A549 (cell line): ENCODE measurements at regions not wholly inside any gene's neighbourhood (a gene's known extent, or its start where the extent isn't known, plus 50 kb on each side); places are given as distances from the start of the nearest gene placed in this dataset.

Experiments used
- ATAC-seq, 2 experiments: fragments of 200-7000 bp in 1 of 2; fragments of >200 bp in 1 of 2; cut with Nextera tagmentation in 1 of 2; cut with Tn5 transposase in 1 of 2; 3 replicates each; pipeline versions ENCODE4 v1.8.0 to v1.9.1; 2018 to 2020; ENCODE audit warnings: mild to moderate bottlenecking in 1 of 2, moderate library complexity in 1 of 2
- CTCF ChIA-PET: fragments of 300-600 bp; sonication (Branson Sonifier 250); formaldehyde crosslinking; extraction: SDS; loops from one replicate; lab custom pipeline; 2021; ENCODE audit warnings: antibody characterized with exemption, inconsistent platforms; lab: Yijun Ruan, JAX
- POLR2A ChIA-PET: fragments of 350-600 bp; formaldehyde crosslinking; extraction: SDS; loops from one replicate; lab custom pipeline; 2021; ENCODE audit warnings: antibody characterized with exemption, inconsistent platforms; lab: Yijun Ruan, JAX
- DNase-seq, 2 experiments: peaks; one replicate each; pipeline versions ENCODE4 v3.0.0 to v3.0.0-alpha.2; 2011 to 2016; ENCODE audit warnings: low read depth in 1 of 2, low spot score in 1 of 2
- FAIRE-seq: peaks from 2 replicates; lab custom pipeline; 2011; peaks lifted over from hg19 to GRCh38; lab: Jason Lieb, UNC
- H3K27ac ChIP-seq, 2 experiments: fragments of >200 bp; sonication (Bioruptor Twin); formaldehyde crosslinking; 3 replicates each; pipeline ENCODE4 v1.5.1; 2016 to 2017
- H3K4me1 ChIP-seq: fragments of >200 bp; sonication (Bioruptor Twin); formaldehyde crosslinking; 3 replicates; pipeline ENCODE4 v1.6.1; 2016
- H3K4me2 ChIP-seq: fragments of >200 bp; sonication (Bioruptor Twin); formaldehyde crosslinking; 3 replicates; pipeline ENCODE4 v1.6.1; 2016
- H3K4me3 ChIP-seq: fragments of >200 bp; sonication (Bioruptor Twin); formaldehyde crosslinking; 3 replicates; pipeline ENCODE4 v1.5.1; 2016
- H3K9me3 ChIP-seq: fragments of >200 bp; sonication (Bioruptor Twin); formaldehyde crosslinking; 3 replicates; pipeline ENCODE4 v1.6.1; 2016
- BHLHE40 ChIP-seq: IDR thresholded peaks from 2 replicates; pipeline ENCODE4 v1.6.1; 2012; ENCODE audit warnings: low read depth, low read length, inconsistent platforms
- CBX8 ChIP-seq: fragments of 200-600 bp; sonication (generic); IDR thresholded peaks from 2 replicates; pipeline ENCODE4 v1.6.1; 2016
- CHD2 ChIP-seq: fragments of 150-350 bp; IDR thresholded peaks from 2 replicates; pipeline ENCODE4 v1.6.1; 2014; ENCODE audit warnings: low read length; ENCODE audit not compliant: partially characterized antibody
- CHD4 ChIP-seq: fragments of 200-600 bp; sonication (generic); IDR thresholded peaks from 2 replicates; pipeline ENCODE4 v1.6.1; 2016; ENCODE audit warnings: antibody characterized with exemption, mild to moderate bottlenecking, borderline replicate concordance
- FOSB ChIP-seq: fragments of 250-450 bp; sonication (Bioruptor Pico); IDR thresholded peaks from 2 replicates; pipeline ENCODE4 v1.5.0; 2020; ENCODE audit warnings: mild to moderate bottlenecking, moderate library complexity
- HEYL ChIP-seq: fragments of 250-450 bp; sonication (Bioruptor Pico); IDR thresholded peaks from 2 replicates; pipeline ENCODE4 v1.8.0; 2021; ENCODE audit warnings: mild to moderate bottlenecking, moderate library complexity
- HOXA7 ChIP-seq: fragments of 250-450 bp; sonication (Bioruptor Pico); IDR thresholded peaks from 2 replicates; pipeline ENCODE4 v1.5.0; 2020; ENCODE audit warnings: mild to moderate bottlenecking, moderate library complexity
- KDM5A ChIP-seq: fragments of 200-600 bp; sonication (generic); IDR thresholded peaks from 2 replicates; pipeline ENCODE4 v1.6.1; 2016; ENCODE audit warnings: antibody characterized with exemption, mild to moderate bottlenecking
- MAZ ChIP-seq: fragments of 150-350 bp; IDR thresholded peaks from 2 replicates; pipeline ENCODE4 v1.6.1; 2014; ENCODE audit warnings: antibody characterized with exemption, low read depth, low read length, borderline replicate concordance
- NFE2L2 ChIP-seq: fragments of 150-350 bp; conservative IDR thresholded peaks from 2 replicates; pipeline ENCODE4 v1.6.1; 2014; ENCODE audit warnings: low read length
- NPAS2 ChIP-seq: fragments of 250-450 bp; sonication (Bioruptor Pico); IDR thresholded peaks from 2 replicates; pipeline ENCODE4 v1.8.0; 2022; ENCODE audit warnings: mild to moderate bottlenecking, moderate library complexity, borderline replicate concordance
- NR3C1 ChIP-seq: fragments of >200 bp; sonication (Bioruptor Twin); formaldehyde crosslinking; IDR thresholded peaks from 3 replicates; pipeline ENCODE4 v1.6.1; 2017
- POLR2AphosphoS2 ChIP-seq: conservative IDR thresholded peaks from 2 replicates; pipeline ENCODE4 v1.6.1; 2012; ENCODE audit warnings: low read length, improper control_type of control experiment, inconsistent platforms
- RNF2 ChIP-seq: fragments of 200-600 bp; sonication (generic); IDR thresholded peaks from 2 replicates; pipeline ENCODE4 v1.6.1; 2016; ENCODE audit warnings: low read depth, mild to moderate bottlenecking, antibody characterized with exemption, moderate library complexity, borderline replicate concordance
- SMC3 ChIP-seq: fragments of >200 bp; sonication (Bioruptor Twin); formaldehyde crosslinking; IDR thresholded peaks from 3 replicates; pipeline ENCODE4 v1.6.1; 2018; ENCODE audit warnings: inconsistent platforms
- SREBF2 ChIP-seq: fragments of 450-650 bp; IDR thresholded peaks from 2 replicates; pipeline ENCODE4 v1.6.1; 2014; ENCODE audit warnings: mild to moderate bottlenecking, moderate library complexity
- TP53 ChIP-seq: fragments of 250-450 bp; sonication (Bioruptor Pico); IDR thresholded peaks from 2 replicates; pipeline ENCODE4 v1.5.0; 2021; ENCODE audit warnings: mild to moderate bottlenecking, moderate library complexity
- ZC3H11A ChIP-seq: fragments of 450-650 bp; IDR thresholded peaks from 2 replicates; pipeline ENCODE4 v1.6.1; 2014; ENCODE audit warnings: antibody characterized with exemption, mild to moderate bottlenecking
- ZFP36 ChIP-seq: fragments of 450-650 bp; IDR thresholded peaks from 2 replicates; pipeline ENCODE4 v1.6.1; 2014; ENCODE audit warnings: borderline replicate concordance; ENCODE audit not compliant: partially characterized antibody
- ZSCAN20 ChIP-seq: fragments of 250-450 bp; sonication (Bioruptor Pico); IDR thresholded peaks from 2 replicates; pipeline ENCODE4 v1.8.0; 2022; ENCODE audit warnings: mild to moderate bottlenecking, moderate library complexity
- WGBS: methylation state at CpG from one replicate; pipeline ENCODE4 v1.1.6; 2017; ENCODE audit errors: missing lambda C conversion rate; 5-methylcytosine and 5-hydroxymethylcytosine counted together
- TF ChIP-seq, protein P1 (sequence below): IDR thresholded peaks from 2 replicates; pipeline ENCODE4 v1.6.1; 2012
- TF ChIP-seq, protein P2 (sequence below): fragments of >200 bp; sonication (Bioruptor Twin); formaldehyde crosslinking; IDR thresholded peaks from 2 replicates; pipeline ENCODE4 v1.6.1; 2016
- TF ChIP-seq, protein P3 (sequence below): fragments of 450-650 bp; IDR thresholded peaks from 2 replicates; pipeline ENCODE4 v1.6.1; 2014; ENCODE audit warnings: antibody characterized with exemption
- TF ChIP-seq, protein P4 (sequence below): fragments of 250-450 bp; sonication (Bioruptor Pico); IDR thresholded peaks from 2 replicates; pipeline ENCODE4 v1.5.0; 2021; ENCODE audit warnings: mild to moderate bottlenecking, moderate library complexity, borderline replicate concordance
- TF ChIP-seq, protein P5 (sequence below): IDR thresholded peaks from 2 replicates; pipeline ENCODE4 v1.6.1; 2012; ENCODE audit warnings: low read depth, borderline replicate concordance

DNA sequence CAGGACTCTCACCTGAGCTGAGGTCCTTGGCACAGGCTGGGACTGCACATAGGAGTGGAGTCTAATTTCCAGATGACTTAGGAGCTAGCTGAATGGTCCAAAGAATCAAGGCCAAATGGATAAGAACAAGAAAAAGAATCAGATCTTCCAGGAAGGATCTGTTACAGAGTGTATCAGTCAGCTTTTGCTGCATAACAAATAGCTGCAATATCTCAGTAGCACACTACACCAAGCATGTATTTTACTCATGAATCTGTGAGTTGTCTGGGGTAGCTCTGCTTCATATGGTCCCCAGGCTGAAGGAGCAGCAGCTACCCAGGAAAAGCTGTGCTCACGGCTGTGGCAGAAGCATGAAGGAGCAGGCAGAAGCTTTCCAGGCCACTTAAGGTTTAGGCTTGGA lies 60.6 kb upstream of the LOXL4 start:
- H3K4me3 ChIP-seq: no peak overlapping the region
- no peak for DNase-seq
- no peak for TF ChIP-seq NR3C1
- no peak for TF ChIP-seq HOXA7 (CRISPR knock-in tag)
- TF ChIP-seq, protein P1, sequence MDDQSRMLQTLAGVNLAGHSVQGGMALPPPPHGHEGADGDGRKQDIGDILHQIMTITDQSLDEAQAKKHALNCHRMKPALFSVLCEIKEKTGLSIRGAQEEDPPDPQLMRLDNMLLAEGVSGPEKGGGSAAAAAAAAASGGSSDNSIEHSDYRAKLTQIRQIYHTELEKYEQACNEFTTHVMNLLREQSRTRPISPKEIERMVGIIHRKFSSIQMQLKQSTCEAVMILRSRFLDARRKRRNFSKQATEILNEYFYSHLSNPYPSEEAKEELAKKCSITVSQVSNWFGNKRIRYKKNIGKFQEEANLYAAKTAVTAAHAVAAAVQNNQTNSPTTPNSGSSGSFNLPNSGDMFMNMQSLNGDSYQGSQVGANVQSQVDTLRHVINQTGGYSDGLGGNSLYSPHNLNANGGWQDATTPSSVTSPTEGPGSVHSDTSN: no peak
- no peak for TF ChIP-seq BHLHE40
- no peak for TF ChIP-seq RNF2
- no peak for TF ChIP-seq CHD2
- TF ChIP-seq ZSCAN20 (CRISPR knock-in tag): no peak
- TF ChIP-seq MAZ: no peak
- no peak for TF ChIP-seq ZC3H11A
- TF ChIP-seq SMC3: no peak
- no peak for TF ChIP-seq SREBF2
- TF ChIP-seq TP53 (CRISPR knock-in tag): no peak
- TF ChIP-seq, all 56 proteins: peak for 0
- POLR2A ChIA-PET: no interaction called here
- no peak overlapping the region for H3K27ac ChIP-seq
- no peak overlapping the region for H3K4me2 ChIP-seq
- ATAC-seq (no peak), FAIRE-seq (no peak)
- H3K4me1 ChIP-seq: peaks cover 13% of the 10 kb centered on the region; the same call in 2 of the 3 replicates
- WGBS: 73% methylated on average over 1 of the region's 1 CpG
- H3K9me3 ChIP-seq: peaks cover 5% of the 10 kb centered on the region; the same call in 1 of the 3 replicates
- CTCF ChIA-PET: interaction anchor here (0.9 to 1.3 kb wide), 2 partner anchors 19 to 38 kb away, joined by 3 read pairs; no protein-coding TSS in a partner anchor

DNA sequence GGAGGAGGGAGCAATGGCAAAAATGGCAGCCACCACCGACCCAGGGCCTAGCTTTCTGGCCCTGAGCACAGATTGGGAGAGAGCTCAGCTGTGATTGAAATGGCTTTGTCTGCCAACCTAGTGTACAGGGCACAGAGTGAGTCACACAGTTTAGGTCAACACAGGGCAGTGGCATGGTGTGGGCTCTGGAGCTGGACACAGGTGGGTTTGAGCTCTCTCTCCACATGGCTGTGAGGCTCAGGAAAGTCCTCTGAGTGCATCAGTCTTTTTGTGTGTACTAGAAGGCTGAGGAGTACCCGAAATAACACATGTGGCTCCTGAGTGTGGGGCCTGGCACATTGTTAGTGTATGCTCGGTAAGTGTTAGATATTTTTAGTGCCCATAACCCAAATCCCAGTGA lies 60.2 kb upstream of the LOXL4 start:
- ATAC-seq: no peak
- Histone ChIP-seq H3K4me2 (no peak overlapping the region), H3K9me3 (peaks cover 5% of the 10 kb centered on the region; the same call in 1 of the 3 replicates), H3K4me1 (peaks cover 11% of the 10 kb centered on the region; the same call in 2 of the 3 replicates)
- no peak for TF ChIP-seq CBX8
- TF ChIP-seq, protein P2, sequence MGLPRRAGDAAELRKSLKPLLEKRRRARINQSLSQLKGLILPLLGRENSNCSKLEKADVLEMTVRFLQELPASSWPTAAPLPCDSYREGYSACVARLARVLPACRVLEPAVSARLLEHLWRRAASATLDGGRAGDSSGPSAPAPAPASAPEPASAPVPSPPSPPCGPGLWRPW: no peak
- no peak for TF ChIP-seq NFE2L2
- TF ChIP-seq HEYL (CRISPR knock-in tag): no peak
- TF ChIP-seq CHD4: no peak
- no peak for TF ChIP-seq POLR2AphosphoS2
- no peak for TF ChIP-seq ZFP36
- no peak for TF ChIP-seq SREBF2
- TF ChIP-seq, protein P3, sequence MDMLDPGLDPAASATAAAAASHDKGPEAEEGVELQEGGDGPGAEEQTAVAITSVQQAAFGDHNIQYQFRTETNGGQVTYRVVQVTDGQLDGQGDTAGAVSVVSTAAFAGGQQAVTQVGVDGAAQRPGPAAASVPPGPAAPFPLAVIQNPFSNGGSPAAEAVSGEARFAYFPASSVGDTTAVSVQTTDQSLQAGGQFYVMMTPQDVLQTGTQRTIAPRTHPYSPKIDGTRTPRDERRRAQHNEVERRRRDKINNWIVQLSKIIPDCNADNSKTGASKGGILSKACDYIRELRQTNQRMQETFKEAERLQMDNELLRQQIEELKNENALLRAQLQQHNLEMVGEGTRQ: no peak
- TF ChIP-seq, protein P4, sequence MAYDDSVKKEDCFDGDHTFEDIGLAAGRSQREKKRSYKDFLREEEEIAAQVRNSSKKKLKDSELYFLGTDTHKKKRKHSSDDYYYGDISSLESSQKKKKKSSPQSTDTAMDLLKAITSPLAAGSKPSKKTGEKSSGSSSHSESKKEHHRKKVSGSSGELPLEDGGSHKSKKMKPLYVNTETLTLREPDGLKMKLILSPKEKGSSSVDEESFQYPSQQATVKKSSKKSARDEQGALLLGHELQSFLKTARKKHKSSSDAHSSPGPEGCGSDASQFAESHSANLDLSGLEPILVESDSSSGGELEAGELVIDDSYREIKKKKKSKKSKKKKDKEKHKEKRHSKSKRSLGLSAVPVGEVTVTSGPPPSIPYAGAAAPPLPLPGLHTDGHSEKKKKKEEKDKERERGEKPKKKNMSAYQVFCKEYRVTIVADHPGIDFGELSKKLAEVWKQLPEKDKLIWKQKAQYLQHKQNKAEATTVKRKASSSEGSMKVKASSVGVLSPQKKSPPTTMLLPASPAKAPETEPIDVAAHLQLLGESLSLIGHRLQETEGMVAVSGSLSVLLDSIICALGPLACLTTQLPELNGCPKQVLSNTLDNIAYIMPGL: no peak
- TF ChIP-seq, all 56 proteins: peak for 0
- Histone ChIP-seq H3K4me3 (no peak overlapping the region), H3K27ac (no peak overlapping the region)
- DNase-seq (no peak), FAIRE-seq (no peak)
- CTCF ChIA-PET: interaction anchor here (0.9 to 1.3 kb wide), 2 partner anchors 19 to 38 kb away, joined by 3 read pairs; no protein-coding TSS in a partner anchor
- POLR2A ChIA-PET: no interaction called here
- 62% methylated on average over 3 of the region's 3 CpGs for WGBS

DNA sequence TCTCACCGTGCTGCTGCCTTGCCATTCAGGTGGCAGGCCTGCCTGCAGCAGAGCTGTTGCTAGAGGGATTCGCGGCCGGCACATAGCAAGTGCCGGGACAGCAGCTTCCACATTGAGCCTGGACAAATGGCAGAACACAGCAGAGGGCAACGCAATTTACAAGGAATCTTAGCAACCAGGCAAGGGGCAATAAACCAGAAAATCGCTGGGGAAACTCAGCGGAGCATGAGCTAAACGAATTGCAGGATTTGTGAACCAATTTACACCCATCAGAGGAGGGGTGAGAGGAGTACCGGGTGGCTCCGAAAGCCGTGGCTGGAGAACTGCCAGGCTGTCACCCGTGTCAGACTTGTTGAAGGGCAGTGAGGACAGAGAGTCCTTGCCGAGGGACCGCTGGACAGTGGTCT lies 58.6 kb upstream of the LOXL4 start:
- WGBS: 59% methylated on average over 15 of the region's 15 CpGs
- Histone ChIP-seq H3K9me3 (peaks cover 5% of the 10 kb centered on the region; the same call in 1 of the 3 replicates), H3K4me1 (peaks cover 4% of the 10 kb centered on the region; the same call in 1 of the 3 replicates), H3K4me2 (no peak overlapping the region), H3K4me3 (no peak overlapping the region), H3K27ac (no peak overlapping the region)
- FAIRE-seq (no peak), DNase-seq (no peak), ATAC-seq (no peak)
- TF ChIP-seq, protein P5, sequence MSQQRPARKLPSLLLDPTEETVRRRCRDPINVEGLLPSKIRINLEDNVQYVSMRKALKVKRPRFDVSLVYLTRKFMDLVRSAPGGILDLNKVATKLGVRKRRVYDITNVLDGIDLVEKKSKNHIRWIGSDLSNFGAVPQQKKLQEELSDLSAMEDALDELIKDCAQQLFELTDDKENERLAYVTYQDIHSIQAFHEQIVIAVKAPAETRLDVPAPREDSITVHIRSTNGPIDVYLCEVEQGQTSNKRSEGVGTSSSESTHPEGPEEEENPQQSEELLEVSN: no peak
- no peak for TF ChIP-seq NPAS2 (CRISPR knock-in tag)
- no peak for TF ChIP-seq ZC3H11A
- no peak for TF ChIP-seq FOSB
- TF ChIP-seq, protein P3: no peak
- TF ChIP-seq KDM5A: no peak
- TF ChIP-seq ZSCAN20 (CRISPR knock-in tag): no peak
- TF ChIP-seq, protein P2: no peak
- POLR2A ChIA-PET: no interaction called here
- CTCF ChIA-PET: interaction anchor here (1.3 to 2.2 kb wide), 3 partner anchors 10 to 157 kb away, joined by 3 to 9 read pairs (median 5); no protein-coding TSS in a partner anchor
